Activated B cell treated with CpG ODN at 0.5 μM for 24 hours (primary cell): ENCODE measurements at regions not wholly inside any gene's neighbourhood (a gene's known extent, or its start where the extent isn't known, plus 50 kb on each side); places are given as distances from the start of the nearest gene placed in this dataset.

ENCODE experiments used
- ATAC-seq: fragments of 200-7000 bp; cut with Tn5 transposase; one replicate; pipeline ENCODE4 v1.10.0; 2021; ENCODE audit warnings: low read depth, mild to moderate bottlenecking, moderate library complexity
- CTCF ChIA-PET: fragments of 350-600 bp; sonication (Branson Sonifier 250); formaldehyde crosslinking; loops from one replicate; lab custom pipeline; 2021; ENCODE audit warnings: antibody characterized with exemption; lab: Charles Lee
- POLR2A ChIA-PET: fragments of 350-600 bp; sonication (Branson Sonifier 250); formaldehyde crosslinking; loops from one replicate; lab custom pipeline; 2021; ENCODE audit warnings: antibody characterized with exemption; lab: Charles Lee
- DNase-seq: peaks from one replicate; pipeline ENCODE4 v3.0.0; 2022
- H3K27ac Mint-ChIP-seq: one replicate; pipeline ENCODE4 v1.8.0; 2020; ENCODE audit warnings: mixed read lengths
- H3K27me3 Mint-ChIP-seq: one replicate; pipeline ENCODE4 v1.8.0; 2021; ENCODE audit warnings: mixed read lengths
- H3K36me3 Mint-ChIP-seq: one replicate; pipeline ENCODE4 v1.8.0; 2021; ENCODE audit warnings: low read depth, mixed read lengths
- H3K4me1 Mint-ChIP-seq: one replicate; pipeline ENCODE4 v1.8.0; 2021; ENCODE audit warnings: mixed read lengths
- H3K4me3 Mint-ChIP-seq: one replicate; pipeline ENCODE4 v1.8.0; 2020; ENCODE audit warnings: mild to moderate bottlenecking, mixed read lengths
- H3K9me3 Mint-ChIP-seq: one replicate; pipeline ENCODE4 v1.8.0; 2020; ENCODE audit warnings: mixed read lengths
- intact Hi-C: fragments of 100-400 bp; cut with micrococcal nuclease; formaldehyde crosslinking; loops from one replicate; pipeline ENCODE4 v1.15.1; 2024
- TF ChIP-seq, protein P1 (sequence below): fragments of 200-600 bp; IDR thresholded peaks from one replicate; pipeline ENCODE4 v1.8.0; 2022; ENCODE audit warnings: antibody characterized with exemption, mild to moderate bottlenecking

DNA sequence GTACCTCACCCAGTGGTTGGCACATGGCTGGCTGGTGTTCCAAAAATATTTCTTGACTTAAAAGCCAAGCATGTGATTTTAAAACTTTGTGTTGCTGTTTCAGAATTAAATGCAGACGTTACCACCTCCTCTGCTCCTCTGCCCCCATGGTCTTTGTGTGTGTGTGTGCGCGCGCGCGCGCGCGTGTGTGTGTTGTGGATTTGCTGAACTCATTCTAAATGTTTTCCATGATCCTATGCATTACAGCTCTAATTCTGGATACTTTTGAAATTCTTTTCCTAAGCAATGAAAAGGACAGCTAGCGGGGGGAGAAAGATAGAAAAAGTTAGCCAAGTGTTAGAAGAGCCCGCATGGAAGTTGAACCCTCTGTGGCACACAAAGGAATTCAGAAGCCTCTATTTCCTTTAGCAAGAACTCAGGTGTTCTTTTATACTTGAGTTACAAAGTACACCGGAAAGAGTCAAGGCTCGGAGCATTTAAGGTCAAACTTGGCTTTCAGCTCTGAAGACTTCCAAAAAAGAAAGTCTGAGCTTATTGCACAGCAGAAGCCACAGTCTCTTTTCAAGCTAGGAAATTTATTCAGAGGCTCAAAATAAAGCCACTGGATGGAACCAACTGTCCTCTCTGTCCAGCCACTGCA lies 350.5 kb upstream of the TBL1XR1 start:
- TF ChIP-seq, protein P1, sequence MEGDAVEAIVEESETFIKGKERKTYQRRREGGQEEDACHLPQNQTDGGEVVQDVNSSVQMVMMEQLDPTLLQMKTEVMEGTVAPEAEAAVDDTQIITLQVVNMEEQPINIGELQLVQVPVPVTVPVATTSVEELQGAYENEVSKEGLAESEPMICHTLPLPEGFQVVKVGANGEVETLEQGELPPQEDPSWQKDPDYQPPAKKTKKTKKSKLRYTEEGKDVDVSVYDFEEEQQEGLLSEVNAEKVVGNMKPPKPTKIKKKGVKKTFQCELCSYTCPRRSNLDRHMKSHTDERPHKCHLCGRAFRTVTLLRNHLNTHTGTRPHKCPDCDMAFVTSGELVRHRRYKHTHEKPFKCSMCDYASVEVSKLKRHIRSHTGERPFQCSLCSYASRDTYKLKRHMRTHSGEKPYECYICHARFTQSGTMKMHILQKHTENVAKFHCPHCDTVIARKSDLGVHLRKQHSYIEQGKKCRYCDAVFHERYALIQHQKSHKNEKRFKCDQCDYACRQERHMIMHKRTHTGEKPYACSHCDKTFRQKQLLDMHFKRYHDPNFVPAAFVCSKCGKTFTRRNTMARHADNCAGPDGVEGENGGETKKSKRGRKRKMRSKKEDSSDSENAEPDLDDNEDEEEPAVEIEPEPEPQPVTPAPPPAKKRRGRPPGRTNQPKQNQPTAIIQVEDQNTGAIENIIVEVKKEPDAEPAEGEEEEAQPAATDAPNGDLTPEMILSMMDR: no peak

DNA sequence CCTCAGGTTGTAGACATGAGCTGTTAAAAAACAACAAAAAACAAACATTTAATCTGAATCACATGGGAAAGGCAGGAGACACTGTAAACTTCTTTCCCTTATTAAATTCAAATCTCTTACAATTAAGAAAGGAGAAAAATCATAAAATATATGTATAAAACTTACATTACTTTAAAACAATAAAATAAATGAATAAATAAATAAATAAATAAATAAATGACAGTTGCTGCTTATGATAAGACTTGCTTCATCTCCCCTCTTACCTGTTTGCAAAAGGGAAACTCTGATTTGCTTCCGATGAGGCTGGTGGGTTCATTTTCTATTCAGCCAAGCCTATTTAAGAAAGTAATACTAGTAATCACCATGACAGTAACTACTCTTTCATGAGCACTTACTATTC lies 353.4 kb upstream of the TBL1XR1 start:
- ATAC-seq: no peak
- no peak overlapping the region for H3K27ac Mint-ChIP-seq

More for the DNA sequence above, 350.5 kb upstream of the TBL1XR1 start:
- no peak overlapping the region for H3K27ac Mint-ChIP-seq
- CTCF ChIA-PET: no interaction called here
- no peaks in the 10 kb centered on the region for H3K9me3 Mint-ChIP-seq
- H3K27me3 Mint-ChIP-seq: no peaks in the 10 kb centered on the region
- intact Hi-C loops: no loop called here
- ATAC-seq: no peak
- DNase-seq: no peak
- POLR2A ChIA-PET: no interaction called here
- no peak overlapping the region for H3K4me3 Mint-ChIP-seq
- H3K36me3 Mint-ChIP-seq: no peaks in the 10 kb centered on the region
- peaks cover 11% of the 10 kb centered on the region for H3K4me1 Mint-ChIP-seq

DNA sequence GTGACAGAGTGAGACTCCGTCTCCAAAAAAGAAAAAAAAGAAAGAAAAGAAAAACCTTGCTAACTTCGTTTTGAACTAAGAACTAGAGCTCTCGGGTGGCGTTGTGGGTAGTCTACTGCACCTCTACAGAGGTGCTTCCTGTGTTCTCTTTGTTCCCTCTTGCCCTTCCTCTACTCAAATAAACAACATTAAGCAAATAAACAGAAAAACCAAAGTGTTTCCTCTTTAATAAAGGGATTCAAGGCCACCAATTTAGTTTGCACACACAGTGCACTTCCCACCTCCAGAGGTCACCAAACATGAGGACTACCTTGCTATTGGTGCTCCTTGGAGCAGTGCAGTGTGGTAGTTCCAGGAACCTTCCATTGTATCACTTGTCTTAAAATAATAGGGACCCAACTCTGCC lies 354.2 kb upstream of the TBL1XR1 start:
- H3K36me3 Mint-ChIP-seq: no peaks in the 10 kb centered on the region
- H3K27ac Mint-ChIP-seq: peak overlapping the region; percentile 1
- TF ChIP-seq, protein P1: no peak
- peaks cover 11% of the 10 kb centered on the region for H3K4me1 Mint-ChIP-seq
- intact Hi-C loops: no loop called here
- ATAC-seq (no peak), DNase-seq (no peak)
- POLR2A ChIA-PET: interaction anchor here (0.6 kb wide), 1 partner anchor 29 kb away, joined by 3 read pairs; no protein-coding TSS in a partner anchor
- H3K4me3 Mint-ChIP-seq: no peak overlapping the region
- H3K27me3 Mint-ChIP-seq: no peaks in the 10 kb centered on the region
- no peaks in the 10 kb centered on the region for H3K9me3 Mint-ChIP-seq
- CTCF ChIA-PET: no interaction called here

More for the DNA sequence above, 353.4 kb upstream of the TBL1XR1 start:
- H3K36me3 Mint-ChIP-seq: no peaks in the 10 kb centered on the region
- H3K4me3 Mint-ChIP-seq: no peak overlapping the region
- TF ChIP-seq, protein P1: no peak
- intact Hi-C loops: no loop called here
- H3K9me3 Mint-ChIP-seq: no peaks in the 10 kb centered on the region
- CTCF ChIA-PET: no interaction called here
- no peak for DNase-seq
- H3K4me1 Mint-ChIP-seq: peaks cover 11% of the 10 kb centered on the region
- POLR2A ChIA-PET: no interaction called here
- H3K27me3 Mint-ChIP-seq: no peaks in the 10 kb centered on the region

DNA sequence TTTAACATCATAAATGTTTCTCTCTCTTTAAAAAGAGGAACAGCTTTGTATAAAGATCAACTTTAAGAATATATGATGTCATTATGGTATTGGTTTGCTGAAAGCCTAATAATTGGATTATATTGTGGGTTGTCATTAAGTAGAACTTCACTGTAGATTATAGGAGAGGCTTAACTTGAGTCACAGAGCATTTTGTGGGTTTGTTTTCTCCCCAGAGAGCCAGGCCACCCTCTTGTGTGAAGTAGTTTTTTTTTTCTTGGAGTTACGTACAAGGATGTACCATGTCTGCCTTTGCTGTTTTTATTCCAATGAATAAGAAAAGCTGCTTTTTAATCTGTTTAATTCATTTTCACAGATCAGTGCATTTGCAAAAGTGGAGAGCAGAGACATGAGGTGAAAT lies 354.8 kb upstream of the TBL1XR1 start:
- Mint-ChIP-seq H3K4me1 (peaks cover 11% of the 10 kb centered on the region), H3K27ac (no peak overlapping the region), H3K9me3 (no peaks in the 10 kb centered on the region), H3K36me3 (no peaks in the 10 kb centered on the region), H3K4me3 (no peak overlapping the region), H3K27me3 (no peaks in the 10 kb centered on the region)
- DNase-seq: no peak
- ATAC-seq: no peak
- ChIA-PET POLR2A (no interaction called here), CTCF (no interaction called here)
- intact Hi-C loops: no loop called here
- TF ChIP-seq, protein P1: no peak

DNA sequence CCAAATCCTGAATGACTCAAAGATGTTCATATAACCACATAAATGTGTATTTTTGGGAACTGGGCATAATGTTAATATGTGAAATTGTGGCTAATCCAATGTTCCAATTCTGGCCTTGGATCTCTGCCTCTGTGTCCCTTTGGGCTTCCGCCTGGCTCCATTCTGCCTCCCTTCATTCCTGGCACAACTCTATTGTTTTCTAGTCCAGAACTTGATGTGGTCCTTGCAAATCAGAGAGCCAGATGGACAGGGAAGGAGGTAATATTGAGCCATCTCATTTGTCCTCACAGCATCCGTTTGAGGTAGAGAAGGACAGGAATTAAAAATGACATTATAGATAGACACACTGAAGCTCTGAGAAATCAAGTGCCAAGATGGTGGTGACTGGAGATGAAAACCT lies 355.7 kb upstream of the TBL1XR1 start:
- Mint-ChIP-seq H3K4me1 (peaks cover 11% of the 10 kb centered on the region), H3K27me3 (no peaks in the 10 kb centered on the region), H3K27ac (no peak overlapping the region), H3K9me3 (no peaks in the 10 kb centered on the region), H3K36me3 (no peaks in the 10 kb centered on the region), H3K4me3 (no peak overlapping the region)
- CTCF ChIA-PET: no interaction called here
- ATAC-seq: no peak
- TF ChIP-seq, protein P1: no peak
- POLR2A ChIA-PET: interaction anchor here (0.6 kb wide), 1 partner anchor 177 kb away, joined by 3 read pairs; no protein-coding TSS in a partner anchor
- intact Hi-C loops: no loop called here
- no peak for DNase-seq
